Neural crest cell (in vitro differentiated cells): ENCODE measurements at regions not wholly inside any gene's neighbourhood (a gene's known extent, or its start where the extent isn't known, plus 50 kb on each side); places are given as distances from the start of the nearest gene placed in this dataset.

ENCODE experiments used
- DNase-seq: peaks from one replicate; pipeline ENCODE4 v3.0.0; 2021; ENCODE audit warnings: low read depth, mixed read lengths, low spot score
- H3K27ac Mint-ChIP-seq: one replicate; pipeline ENCODE4 v1.8.0; 2021; ENCODE audit warnings: mild to moderate bottlenecking, mixed read lengths; ENCODE audit not compliant: unreplicated experiment
- H3K27me3 Mint-ChIP-seq: 2 replicates; pipeline ENCODE4 v1.8.0; 2021; ENCODE audit warnings: low read depth, mild to moderate bottlenecking, mixed read lengths
- H3K36me3 Mint-ChIP-seq: 2 replicates; pipeline ENCODE4 v1.8.0; 2021; ENCODE audit warnings: low read depth, mild to moderate bottlenecking, mixed read lengths
- H3K4me1 Mint-ChIP-seq: 2 replicates; pipeline ENCODE4 v1.8.0; 2021; ENCODE audit warnings: mixed read lengths
- H3K4me3 Mint-ChIP-seq: one replicate; pipeline ENCODE4 v1.8.0; 2021; ENCODE audit warnings: mild to moderate bottlenecking, mixed read lengths
- H3K9me3 Mint-ChIP-seq: 2 replicates; pipeline ENCODE4 v1.8.0; 2021; ENCODE audit warnings: mixed read lengths
- TF ChIP-seq, protein P1 (sequence below): fragments of 200-600 bp; sonication (generic); conservative IDR thresholded peaks from 2 replicates; pipeline ENCODE4 v1.5.0; 2021; ENCODE audit warnings: antibody characterized with exemption, mild to moderate bottlenecking

DNA sequence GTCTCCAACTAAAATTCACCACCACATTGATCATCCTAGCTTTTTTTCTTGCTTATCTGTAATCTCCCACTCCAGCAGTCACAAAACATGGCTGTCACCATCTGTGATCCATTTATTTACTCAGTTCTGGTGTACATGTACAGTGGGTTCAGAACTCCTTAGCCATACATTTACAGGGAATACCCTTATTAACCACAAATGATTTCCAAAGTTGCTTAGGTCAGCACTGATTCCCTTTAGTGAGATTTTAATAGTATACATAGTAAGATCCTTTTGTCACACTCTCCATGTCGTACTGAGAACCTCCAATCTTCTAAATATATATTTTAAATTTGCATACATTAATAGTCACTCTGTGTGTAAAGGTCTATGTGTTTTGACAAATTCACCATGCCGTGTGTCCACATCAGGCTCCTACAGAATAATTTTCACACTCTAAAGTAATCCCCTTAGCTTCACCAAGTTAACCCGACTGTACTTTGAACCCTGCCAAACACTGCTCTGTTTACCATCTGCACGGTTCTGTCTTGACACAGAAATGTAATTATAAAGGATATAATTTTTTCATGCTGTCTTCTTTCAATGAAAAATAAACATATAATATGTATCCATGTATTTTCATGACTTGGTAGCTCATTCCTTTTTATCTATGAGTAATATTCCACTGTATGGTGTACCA lies 473.6 kb upstream of the ZP4 start:
- Mint-ChIP-seq H3K36me3 (no peaks in the 10 kb centered on the region), H3K4me1 (no peaks in the 10 kb centered on the region), H3K27me3 (no peaks in the 10 kb centered on the region)

DNA sequence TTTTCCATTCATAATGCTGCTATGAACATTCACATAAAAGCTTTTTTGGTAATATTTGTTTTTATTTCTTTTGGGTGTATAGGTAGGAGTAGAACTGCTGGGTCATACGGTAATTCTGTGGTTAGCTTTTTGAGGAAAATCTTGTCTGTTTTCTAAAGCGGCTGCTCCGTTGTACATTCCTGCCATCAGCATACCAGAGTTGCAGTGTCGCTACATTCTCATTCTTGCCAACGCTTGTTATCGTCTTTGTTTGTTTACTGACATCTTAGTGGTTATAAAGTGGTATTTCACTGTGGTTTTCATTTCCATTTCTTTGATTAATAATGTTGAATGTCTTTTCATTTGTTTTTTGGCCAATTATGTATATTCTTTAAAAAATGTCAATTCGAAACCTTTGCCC lies 469.8 kb upstream of the ZP4 start:
- Mint-ChIP-seq H3K27ac (no peak overlapping the region), H3K9me3 (peaks cover under 1% of the 10 kb centered on the region), H3K4me1 (no peaks in the 10 kb centered on the region), H3K36me3 (no peaks in the 10 kb centered on the region), H3K27me3 (no peaks in the 10 kb centered on the region), H3K4me3 (no peak overlapping the region)
- DNase-seq, result no peak
- TF ChIP-seq, protein P1, sequence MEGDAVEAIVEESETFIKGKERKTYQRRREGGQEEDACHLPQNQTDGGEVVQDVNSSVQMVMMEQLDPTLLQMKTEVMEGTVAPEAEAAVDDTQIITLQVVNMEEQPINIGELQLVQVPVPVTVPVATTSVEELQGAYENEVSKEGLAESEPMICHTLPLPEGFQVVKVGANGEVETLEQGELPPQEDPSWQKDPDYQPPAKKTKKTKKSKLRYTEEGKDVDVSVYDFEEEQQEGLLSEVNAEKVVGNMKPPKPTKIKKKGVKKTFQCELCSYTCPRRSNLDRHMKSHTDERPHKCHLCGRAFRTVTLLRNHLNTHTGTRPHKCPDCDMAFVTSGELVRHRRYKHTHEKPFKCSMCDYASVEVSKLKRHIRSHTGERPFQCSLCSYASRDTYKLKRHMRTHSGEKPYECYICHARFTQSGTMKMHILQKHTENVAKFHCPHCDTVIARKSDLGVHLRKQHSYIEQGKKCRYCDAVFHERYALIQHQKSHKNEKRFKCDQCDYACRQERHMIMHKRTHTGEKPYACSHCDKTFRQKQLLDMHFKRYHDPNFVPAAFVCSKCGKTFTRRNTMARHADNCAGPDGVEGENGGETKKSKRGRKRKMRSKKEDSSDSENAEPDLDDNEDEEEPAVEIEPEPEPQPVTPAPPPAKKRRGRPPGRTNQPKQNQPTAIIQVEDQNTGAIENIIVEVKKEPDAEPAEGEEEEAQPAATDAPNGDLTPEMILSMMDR, result no peak

More for the DNA sequence above, 473.6 kb upstream of the ZP4 start:
- Mint-ChIP-seq H3K27ac (no peak overlapping the region), H3K4me3 (no peak overlapping the region), H3K9me3 (no peaks in the 10 kb centered on the region)
- no peak for DNase-seq
- TF ChIP-seq, protein P1, result no peak

DNA sequence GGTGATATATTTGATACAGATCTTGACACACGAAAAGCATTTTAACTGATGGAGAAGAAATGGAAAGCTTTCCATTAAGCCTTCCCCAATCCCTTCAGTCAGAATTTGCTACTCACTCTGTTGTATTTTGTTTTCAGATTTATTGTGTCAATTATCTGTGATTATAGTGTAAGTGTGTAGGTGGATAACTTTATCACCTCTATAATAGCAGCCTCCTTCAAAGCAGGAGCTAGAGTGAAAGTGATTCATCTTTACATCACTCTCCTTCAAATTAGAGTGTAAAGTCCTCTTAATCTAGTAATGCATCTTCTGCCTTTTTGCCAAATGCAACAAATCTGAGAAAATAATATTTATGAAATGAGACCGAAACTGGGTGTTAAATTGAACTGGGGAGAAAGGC lies 459.7 kb upstream of the ZP4 start:
- no peaks in the 10 kb centered on the region for H3K4me1 Mint-ChIP-seq
- DNase-seq, result no peak
- TF ChIP-seq, protein P1, result no peak
- peaks cover 7% of the 10 kb centered on the region for H3K9me3 Mint-ChIP-seq
- no peaks in the 10 kb centered on the region for H3K36me3 Mint-ChIP-seq
- no peak overlapping the region for H3K4me3 Mint-ChIP-seq
- H3K27me3 Mint-ChIP-seq, result no peaks in the 10 kb centered on the region
- no peak overlapping the region for H3K27ac Mint-ChIP-seq

DNA sequence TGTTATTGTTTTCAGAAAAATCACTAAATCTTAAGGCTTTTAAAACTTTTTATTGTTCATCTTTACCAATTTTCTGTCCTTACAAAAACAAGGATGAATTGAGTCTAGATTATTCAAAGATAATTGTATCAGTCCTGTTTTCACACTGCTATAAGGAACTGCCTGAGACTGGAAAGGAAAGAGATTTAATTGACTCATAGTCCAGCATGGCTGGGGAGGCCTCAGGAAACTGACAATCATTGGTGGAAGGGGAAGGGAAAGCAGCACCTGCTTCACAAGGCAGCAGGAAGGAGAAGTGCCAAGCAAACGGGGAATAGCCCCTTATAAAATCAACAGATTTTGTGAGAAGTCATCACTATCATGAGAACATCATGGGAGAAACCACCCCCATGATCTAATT lies 455.6 kb upstream of the ZP4 start:
- Mint-ChIP-seq H3K27me3 (no peaks in the 10 kb centered on the region), H3K4me1 (no peaks in the 10 kb centered on the region), H3K27ac (no peak overlapping the region), H3K4me3 (no peak overlapping the region), H3K9me3 (peaks cover 3% of the 10 kb centered on the region), H3K36me3 (no peaks in the 10 kb centered on the region)
- TF ChIP-seq, protein P1, result no peak
- no peak for DNase-seq

DNA sequence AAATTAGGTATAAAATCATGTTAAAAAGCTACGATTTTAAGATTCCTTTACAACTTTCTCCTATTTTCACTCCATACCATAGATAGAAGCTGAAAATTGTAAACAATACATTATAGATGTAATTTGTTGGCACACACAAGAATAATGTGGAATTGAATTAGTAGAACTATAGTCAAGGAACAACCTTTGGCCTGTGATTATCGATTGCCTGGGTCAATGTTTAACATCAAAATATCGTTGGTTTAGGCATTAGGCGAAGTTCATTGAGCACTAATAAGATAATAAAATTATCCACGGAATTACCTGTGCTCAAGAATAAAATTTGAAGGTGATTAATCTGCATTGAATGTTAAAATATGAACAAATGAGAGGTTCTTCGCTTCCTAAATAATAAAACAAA lies 455.1 kb upstream of the ZP4 start:
- no peak overlapping the region for H3K4me3 Mint-ChIP-seq

More for the DNA sequence above, 455.1 kb upstream of the ZP4 start:
- DNase-seq, result no peak
- H3K4me1 Mint-ChIP-seq, result no peaks in the 10 kb centered on the region
- TF ChIP-seq, protein P1, result no peak
- no peaks in the 10 kb centered on the region for H3K27me3 Mint-ChIP-seq
- peaks cover 3% of the 10 kb centered on the region for H3K9me3 Mint-ChIP-seq
- H3K36me3 Mint-ChIP-seq, result no peaks in the 10 kb centered on the region
- H3K27ac Mint-ChIP-seq, result no peak overlapping the region
